D721Med (cell line): ENCODE measurements at regions not wholly inside any gene's neighbourhood (a gene's known extent, or its start where the extent isn't known, plus 50 kb on each side); places are given as distances from the start of the nearest gene placed in this dataset.
"Not testable (repeated sequence)": the region's sequence is repeated elsewhere in the genome, so short reads cannot be mapped to it uniquely, and the experiment has no call there.

Experiments
- DNase-seq: peaks from one replicate; pipeline ENCODE4 v3.0.0; 2011; ENCODE audit warnings: low spot score; ENCODE audit not compliant: insufficient read length
- FAIRE-seq: peaks from 2 replicates; lab custom pipeline; 2011; peaks lifted over from hg19 to GRCh38; lab: Jason Lieb, UNC
- CTCF ChIP-seq: IDR thresholded peaks from 2 replicates; pipeline ENCODE4 v1.5.1; 2012; ENCODE audit warnings: mild to moderate bottlenecking, control low read depth; ENCODE audit not compliant: insufficient read depth; ENCODE audit errors: missing control alignments

- no peak for DNase-seq
- no peak for TF ChIP-seq CTCF
- FAIRE-seq, result no peak
Observed at GRCh38 chrX:114047558-114047957, 536.3 kb upstream of the HTR2C start.

GRCh38 chrX:114046695-114047279 is 537.1 kb upstream of the HTR2C start:
- DNase-seq, result no peak
- TF ChIP-seq CTCF, result no peak
- no peak for FAIRE-seq

GRCh38 chrX:114041470-114041869 is 542.4 kb upstream of the HTR2C start:
- DNase-seq, FAIRE-seq: not testable (repeated sequence)

GRCh38 chrX:114040661-114041269 is 543.1 kb upstream of the HTR2C start:
- FAIRE-seq, DNase-seq: not testable (repeated sequence)

- DNase-seq, FAIRE-seq: not testable (repeated sequence)
Observed at GRCh38 chrX:114040111-114040510, 543.8 kb upstream of the HTR2C start.

- DNase-seq (no peak), FAIRE-seq (no peak)
- TF ChIP-seq CTCF, result no peak
Observed at GRCh38 chrX:114038358-114038757, 545.5 kb upstream of the HTR2C start.

- DNase-seq (no peak), FAIRE-seq (no peak)
- TF ChIP-seq CTCF, result no peak
Observed at GRCh38 chrX:114037515-114037914, 546.4 kb upstream of the HTR2C start.

- TF ChIP-seq CTCF, result no peak
- no peak for FAIRE-seq
- no peak for DNase-seq
Observed at GRCh38 chrX:114028907-114029662, 554.8 kb upstream of the HTR2C start.
